CD14-positive monocyte (primary cell): ENCODE measurements at regions not wholly inside any gene's neighbourhood (a gene's known extent, or its start where the extent isn't known, plus 50 kb on each side); places are given as distances from the start of the nearest gene placed in this dataset.
A peak's percentile ranks its signal among the peaks of the same experiment; 100 is the strongest.

ENCODE experiments used
- DNase-seq, 3 donors: peaks; one replicate each; pipeline ENCODE4 v3.0.0-alpha.2; 2011 to 2022
- H2AFZ ChIP-seq: 2 replicates; pipeline ENCODE4 v1.6.0; 2012; ENCODE audit warnings: mild to moderate bottlenecking, low read depth, low read length, inconsistent platforms; ENCODE audit not compliant: insufficient read depth, poor library complexity, severe bottlenecking
- H3K27ac ChIP-seq, 2 donors: 1 replicate in 1 of 2; 2 replicates in 1 of 2; pipeline ENCODE4 v1.5.1; 2012 to 2013; ENCODE audit warnings: low read length in 2 of 2, control low read depth in 1 of 2, inconsistent platforms in 1 of 2, low read depth in 1 of 2, mild to moderate bottlenecking in 1 of 2
- H3K27me3 ChIP-seq, 2 donors: one replicate each; pipeline versions ENCODE4 v1.6.0 to v1.6.1; 2011 to 2013; ENCODE audit warnings: low read length in 2 of 2; ENCODE audit not compliant: control insufficient read depth in 2 of 2, insufficient read depth in 2 of 2
- H3K36me3 ChIP-seq, 2 donors: replicated peaks in 1 of 2; 1 replicate in 1 of 2; 2 replicates in 1 of 2; pipeline versions ENCODE4 v1.5.1 to v1.6.1; 2012 to 2013; ENCODE audit warnings: low read length in 2 of 2, control low read depth in 1 of 2, inconsistent platforms in 1 of 2, mild to moderate bottlenecking in 1 of 2; ENCODE audit not compliant: insufficient read depth in 2 of 2, control insufficient read depth in 1 of 2
- H3K4me1 ChIP-seq, 2 donors: 1 replicate in 1 of 2; 2 replicates in 1 of 2; pipeline versions ENCODE4 v1.5.1 to v1.6.1; 2012 to 2013; ENCODE audit warnings: low read length in 2 of 2, control low read depth in 1 of 2, inconsistent platforms in 1 of 2, mild to moderate bottlenecking in 1 of 2, moderate library complexity in 1 of 2; ENCODE audit not compliant: insufficient read depth in 2 of 2, control insufficient read depth in 1 of 2
- H3K4me2 ChIP-seq: replicated peaks from 2 replicates; pipeline ENCODE3; 2012; ENCODE audit warnings: low read length, moderate library complexity, mild to moderate bottlenecking; ENCODE audit not compliant: poor library complexity, severe bottlenecking; ENCODE audit errors: extremely low read depth
- H3K4me3 ChIP-seq, 3 experiments: fragments of 200-600 bp in 1 of 3; sonication (generic) in 1 of 3; replicated peaks in 1 of 3; 1 replicate in 2 of 3; 2 replicates in 1 of 3; pipeline ENCODE4 v1.5.1; 2011 to 2013; ENCODE audit warnings: low read length in 3 of 3, mild to moderate bottlenecking in 3 of 3, control low read depth in 2 of 3, low read depth in 2 of 3, inconsistent platforms in 1 of 3, moderate library complexity in 1 of 3
- H3K79me2 ChIP-seq: 2 replicates; pipeline ENCODE4 v1.6.0; 2012; ENCODE audit warnings: mild to moderate bottlenecking, control low read depth, inconsistent platforms, low read length, moderate library complexity; ENCODE audit not compliant: insufficient read depth
- H3K9ac ChIP-seq: 2 replicates; pipeline ENCODE4 v1.6.0; 2017; ENCODE audit warnings: low read length, mild to moderate bottlenecking; ENCODE audit not compliant: insufficient read depth, poor library complexity, severe bottlenecking
- H3K9me3 ChIP-seq, 2 donors: replicated peaks in 1 of 2; 1 replicate in 1 of 2; 2 replicates in 1 of 2; pipeline versions ENCODE4 v1.5.1 to v1.6.1; 2012 to 2013; ENCODE audit warnings: low read length in 2 of 2, control low read depth in 1 of 2; ENCODE audit not compliant: control insufficient read depth in 1 of 2, insufficient read depth in 1 of 2
- H4K20me1 ChIP-seq: 2 replicates; pipeline ENCODE4 v1.6.0; 2012; ENCODE audit warnings: mild to moderate bottlenecking, low read length, control low read depth, moderate library complexity; ENCODE audit not compliant: insufficient read depth
- H3K27ac Mint-ChIP-seq, 7 donors: one replicate each; pipeline ENCODE4 v1.8.0; 2020; ENCODE audit warnings: mild to moderate bottlenecking in 7 of 7, mixed read lengths in 7 of 7, moderate library complexity in 6 of 7, inconsistent platforms in 2 of 7
- H3K27me3 Mint-ChIP-seq, 3 donors: one replicate each; pipeline ENCODE4 v1.8.0; 2021 to 2022; ENCODE audit warnings: low read depth in 3 of 3, mild to moderate bottlenecking in 3 of 3, mixed read lengths in 3 of 3, moderate library complexity in 3 of 3, inconsistent platforms in 1 of 3
- H3K36me3 Mint-ChIP-seq, 2 donors: one replicate each; pipeline ENCODE4 v1.8.0; 2020; ENCODE audit warnings: mixed read lengths in 2 of 2, inconsistent platforms in 1 of 2, mild to moderate bottlenecking in 1 of 2
- H3K4me1 Mint-ChIP-seq: one replicate; pipeline ENCODE4 v1.8.0; 2020; ENCODE audit warnings: mild to moderate bottlenecking, mixed read lengths
- H3K4me3 Mint-ChIP-seq, 2 donors: one replicate each; pipeline ENCODE4 v1.8.0; 2020; ENCODE audit warnings: mild to moderate bottlenecking in 2 of 2, mixed read lengths in 2 of 2, moderate library complexity in 1 of 2
- H3K9me3 Mint-ChIP-seq, 7 donors: one replicate each; pipeline ENCODE4 v1.8.0; 2020 to 2022; ENCODE audit warnings: mixed read lengths in 7 of 7, mild to moderate bottlenecking in 6 of 7, moderate library complexity in 6 of 7, inconsistent platforms in 2 of 7
- WGBS: methylation state at CpG from one replicate; pipeline ENCODE4 v1.1.5; 2013; ENCODE audit warnings: missing lambda C conversion rate; ENCODE audit not compliant: insufficient coverage; 5-methylcytosine and 5-hydroxymethylcytosine counted together
- intact Hi-C, 2 donors: fragments of 100-400 bp; cut with micrococcal nuclease; formaldehyde crosslinking; loops; one replicate each; pipeline versions ENCODE4 v1.15.0 to v1.15.1; 2023
- TF ChIP-seq, protein P1 (sequence below): fragments of 200-600 bp; IDR thresholded peaks from one replicate; pipeline ENCODE4 v1.8.0; 2022; ENCODE audit warnings: antibody characterized with exemption, mild to moderate bottlenecking

DNA sequence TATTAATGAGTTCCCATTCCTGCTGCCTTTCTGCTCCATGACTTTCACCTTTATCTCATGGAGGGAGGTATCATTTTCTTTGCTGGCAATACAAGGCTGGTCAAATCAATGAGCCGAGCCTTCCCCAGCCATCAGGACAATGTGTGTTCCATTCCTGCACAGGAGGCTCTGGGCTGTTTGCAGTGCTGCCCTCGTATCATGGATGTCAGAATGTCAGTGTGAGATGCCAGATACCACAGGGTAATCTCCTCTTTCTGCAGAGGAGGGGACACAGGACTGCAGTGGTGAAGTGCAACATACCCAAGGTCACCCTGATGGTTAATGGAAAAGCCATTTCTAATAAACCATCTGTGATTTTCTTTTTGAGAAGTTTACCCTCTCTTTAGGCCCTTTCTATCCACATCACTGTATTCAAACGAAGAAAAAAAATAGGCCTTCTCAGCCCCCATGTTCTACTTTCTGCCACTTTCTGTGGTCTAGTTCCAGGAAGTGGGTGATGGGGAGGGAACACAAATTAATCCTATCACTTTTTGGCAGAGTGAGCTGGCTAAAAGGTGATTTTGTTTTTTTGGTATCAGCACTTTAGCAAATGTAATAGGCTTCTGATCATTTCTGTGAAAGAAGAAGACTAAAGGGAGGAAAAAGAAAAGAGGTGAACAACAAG is 490.2 kb upstream of the BOD1L1 start:
- Mint-ChIP-seq H3K9me3 (peaks cover 0 to 6% (median 3%) of the 10 kb centered on the region in 7 donors), H3K27me3 (peaks cover 0 to 1% (median 0%) of the 10 kb centered on the region in 3 donors), H3K27ac (peak overlapping the region in 1 of 7 donors; percentile 11), H3K36me3 (peaks cover 2 to 3% of the 10 kb centered on the region in 2 donors), H3K4me1 (peaks cover 2% of the 10 kb centered on the region), H3K4me3 (no peak overlapping the region)
- Histone ChIP-seq H3K27ac (no peak overlapping the region), H3K9ac (no peak overlapping the region), H3K9me3 (no peaks in the 10 kb centered on the region), H3K79me2 (no peaks in the 10 kb centered on the region), H3K36me3 (no peaks in the 10 kb centered on the region), H3K27me3 (no peaks in the 10 kb centered on the region), H3K4me2 (no peak overlapping the region), H3K4me1 (no peaks in the 10 kb centered on the region), H3K4me3 (no peak overlapping the region), H2AFZ (no peak overlapping the region), H4K20me1 (no peaks in the 10 kb centered on the region)
- WGBS: 100% methylated on average over 2 of the region's 3 CpGs
- TF ChIP-seq, protein P1, sequence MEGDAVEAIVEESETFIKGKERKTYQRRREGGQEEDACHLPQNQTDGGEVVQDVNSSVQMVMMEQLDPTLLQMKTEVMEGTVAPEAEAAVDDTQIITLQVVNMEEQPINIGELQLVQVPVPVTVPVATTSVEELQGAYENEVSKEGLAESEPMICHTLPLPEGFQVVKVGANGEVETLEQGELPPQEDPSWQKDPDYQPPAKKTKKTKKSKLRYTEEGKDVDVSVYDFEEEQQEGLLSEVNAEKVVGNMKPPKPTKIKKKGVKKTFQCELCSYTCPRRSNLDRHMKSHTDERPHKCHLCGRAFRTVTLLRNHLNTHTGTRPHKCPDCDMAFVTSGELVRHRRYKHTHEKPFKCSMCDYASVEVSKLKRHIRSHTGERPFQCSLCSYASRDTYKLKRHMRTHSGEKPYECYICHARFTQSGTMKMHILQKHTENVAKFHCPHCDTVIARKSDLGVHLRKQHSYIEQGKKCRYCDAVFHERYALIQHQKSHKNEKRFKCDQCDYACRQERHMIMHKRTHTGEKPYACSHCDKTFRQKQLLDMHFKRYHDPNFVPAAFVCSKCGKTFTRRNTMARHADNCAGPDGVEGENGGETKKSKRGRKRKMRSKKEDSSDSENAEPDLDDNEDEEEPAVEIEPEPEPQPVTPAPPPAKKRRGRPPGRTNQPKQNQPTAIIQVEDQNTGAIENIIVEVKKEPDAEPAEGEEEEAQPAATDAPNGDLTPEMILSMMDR: no peak
- DNase-seq: no peak
- intact Hi-C loops: no loop called here

DNA sequence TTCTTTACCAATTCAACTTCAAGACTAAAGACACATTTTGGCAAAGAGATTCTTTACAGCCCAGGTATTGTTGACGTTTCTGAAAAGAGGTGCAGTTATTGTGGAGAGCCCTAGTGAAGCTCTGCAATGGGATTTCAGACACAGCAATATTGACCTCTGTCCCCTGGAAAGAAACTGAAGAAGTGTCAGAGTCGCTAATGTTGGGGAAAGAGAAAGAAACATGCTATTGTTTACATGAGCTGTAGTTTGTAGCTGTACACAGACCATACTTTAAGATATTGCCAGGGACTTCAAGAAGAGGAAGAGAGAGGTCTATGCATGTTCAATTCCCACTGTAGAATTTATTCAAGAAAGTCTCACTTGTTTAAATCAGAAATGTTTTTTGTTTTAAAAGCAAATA is 497.3 kb upstream of the BOD1L1 start:
- H3K27me3 ChIP-seq: no peaks in the 10 kb centered on the region
- peak overlapping the region; percentile 73 to 98 (median 87) for H3K27ac Mint-ChIP-seq
- peak overlapping the region in 1 of 2 donors; percentile 24 for H3K4me3 Mint-ChIP-seq
- no peaks in the 10 kb centered on the region for H3K36me3 ChIP-seq
- H2AFZ ChIP-seq: no peak overlapping the region
- peak overlapping the region; percentile 17 for H3K4me2 ChIP-seq
- no peak overlapping the region for H3K9ac ChIP-seq
- no peaks in the 10 kb centered on the region for H3K79me2 ChIP-seq
- peaks cover 4 to 6% of the 10 kb centered on the region in 2 donors for H3K36me3 Mint-ChIP-seq
- intact Hi-C loops: loop anchor here (5.0 to 10.0 kb wide), 3 partner anchors 42 to 220 kb away; no protein-coding TSS in a partner anchor
- H4K20me1 ChIP-seq: no peaks in the 10 kb centered on the region
- peak overlapping the region in 1 of 3 experiments; percentile 18 for H3K4me3 ChIP-seq
- no peak for DNase-seq
- H3K27me3 Mint-ChIP-seq: peaks cover 0 to 2% (median 0%) of the 10 kb centered on the region in 3 donors
- H3K27ac ChIP-seq: peak overlapping the region in 1 of 2 donors; percentile 53
- 88% methylated on average over 1 of the region's 2 CpGs for WGBS
- H3K9me3 ChIP-seq: no peaks in the 10 kb centered on the region
- peaks cover 52% of the 10 kb centered on the region for H3K4me1 Mint-ChIP-seq
- TF ChIP-seq, protein P1: no peak
- peaks cover 0 to 9% (median 2%) of the 10 kb centered on the region in 7 donors for H3K9me3 Mint-ChIP-seq
- H3K4me1 ChIP-seq: peaks cover 35 to 38% of the 10 kb centered on the region in 2 donors
